ENCODE measurements at regions not wholly inside any gene's neighbourhood (a gene's known extent, or its start where the extent isn't known, plus 50 kb on each side); places are given as distances from the start of the nearest gene placed in this dataset.

GRCh38 chr7:46937826-46938225, 644.1 kb downstream of the TNS3 start:
- in situ Hi-C loops (cut with MboI): no loop called here
- 94 to 97% methylated on average over 3 of the region's 3 CpGs for WGBS, 2 experiments (ENCODE audit: low coverage in 1 of 2, low lambda C conversion rate in 2 of 2, missing lambda C conversion rate in 2 of 2)
- no peaks in the 10 kb centered on the region for H3K27me3 ChIP-seq (replicated peaks; ENCODE audit: insufficient read depth)

GRCh38 chr7:46934198-46934825, 647.6 kb downstream of the TNS3 start:
- Histone ChIP-seq H3K27ac (peak overlapping the region; percentile 93), H3F3A (ENCODE audit: insufficient read depth) (peaks cover 58% of the 10 kb centered on the region), H2AFZ (no peak overlapping the region), H3K4me1 (ENCODE audit: insufficient read depth) (peaks cover 59% of the 10 kb centered on the region), H3K27me3 (replicated peaks; ENCODE audit: insufficient read depth) (no peaks in the 10 kb centered on the region), H3K4me3 (no peak overlapping the region), H3K9ac (no peak overlapping the region; the same call in 1 of the 2 replicates), H3K4me2 (ENCODE audit: unreplicated experiment) (peak overlapping the region; percentile 72), H3K36me3 (ENCODE audit: low read depth) (no peaks in the 10 kb centered on the region), H3K9me3 (ENCODE audit: low read depth) (no peaks in the 10 kb centered on the region), H4K20me1 (ENCODE audit: insufficient read depth) (no peaks in the 10 kb centered on the region), H3K79me2 (ENCODE audit: insufficient read depth) (no peaks in the 10 kb centered on the region), H3K9me2 (ENCODE audit: insufficient read depth) (no peaks in the 10 kb centered on the region)
- DNase-seq: peak; percentile 51
- TF ChIP-seq EZH2 (IDR thresholded peaks at IDR 0.05; ENCODE audit: insufficient read depth, poor library complexity, severe bottlenecking) (no peak), EZH2phosphoT487 (IDR thresholded peaks at IDR 0.05; ENCODE audit: insufficient read depth, low read depth) (no peak)
- in situ Hi-C loops (cut with MboI): no loop called here
- 46 to 49% methylated on average over 3 of the region's 3 CpGs for WGBS, 2 experiments (ENCODE audit: low coverage in 1 of 2, low lambda C conversion rate in 2 of 2, missing lambda C conversion rate in 2 of 2)

More at GRCh38 chr7:46937826-46938225, 644.1 kb downstream of the TNS3 start:
- no peak for DNase-seq
- no peak overlapping the region for H3K9ac ChIP-seq
- TF ChIP-seq EZH2 (IDR thresholded peaks at IDR 0.05; ENCODE audit: insufficient read depth, poor library complexity, severe bottlenecking): no peak
- no peak for TF ChIP-seq EZH2phosphoT487 (IDR thresholded peaks at IDR 0.05; ENCODE audit: insufficient read depth, low read depth)
- H3F3A ChIP-seq (ENCODE audit: insufficient read depth): peaks cover 24% of the 10 kb centered on the region
- H3K4me3 ChIP-seq: no peak overlapping the region
- no peaks in the 10 kb centered on the region for H3K36me3 ChIP-seq (ENCODE audit: low read depth)
- H4K20me1 ChIP-seq (ENCODE audit: insufficient read depth): no peaks in the 10 kb centered on the region
- no peaks in the 10 kb centered on the region for H3K9me2 ChIP-seq (ENCODE audit: insufficient read depth)
- H3K4me2 ChIP-seq (ENCODE audit: unreplicated experiment): no peak overlapping the region
- no peaks in the 10 kb centered on the region for H3K9me3 ChIP-seq (ENCODE audit: low read depth)
- peaks cover 25% of the 10 kb centered on the region for H3K4me1 ChIP-seq (ENCODE audit: insufficient read depth)
- H3K27ac ChIP-seq: no peak overlapping the region
- H3K79me2 ChIP-seq (ENCODE audit: insufficient read depth): no peaks in the 10 kb centered on the region
- no peak overlapping the region for H2AFZ ChIP-seq

- in situ Hi-C loops (cut with MboI): no loop called here
- H3K27ac ChIP-seq: peak overlapping the region; percentile 93
Measured at GRCh38 chr7:46933596-46933995, 648.3 kb downstream of the TNS3 start.

GRCh38 chr7:46932676-46933424, 649.1 kb downstream of the TNS3 start:
- peaks cover 61% of the 10 kb centered on the region for H3K4me1 ChIP-seq (ENCODE audit: insufficient read depth)
- in situ Hi-C loops (cut with MboI): no loop called here
- 4% methylated on average over 7 of the region's 7 CpGs for WGBS, 2 experiments (ENCODE audit: low coverage in 1 of 2, low lambda C conversion rate in 2 of 2, missing lambda C conversion rate in 2 of 2)

More at GRCh38 chr7:46933596-46933995, 648.3 kb downstream of the TNS3 start:
- Histone ChIP-seq H3K36me3 (ENCODE audit: low read depth) (no peaks in the 10 kb centered on the region), H3K9ac (peak overlapping the region; percentile 74), H3K4me1 (ENCODE audit: insufficient read depth) (peaks cover 61% of the 10 kb centered on the region), H3K9me2 (ENCODE audit: insufficient read depth) (no peaks in the 10 kb centered on the region), H3K9me3 (ENCODE audit: low read depth) (no peaks in the 10 kb centered on the region), H2AFZ (peak overlapping the region; percentile 50; the same call in 1 of the 2 replicates), H3F3A (ENCODE audit: insufficient read depth) (peaks cover 58% of the 10 kb centered on the region), H3K79me2 (ENCODE audit: insufficient read depth) (no peaks in the 10 kb centered on the region), H4K20me1 (ENCODE audit: insufficient read depth) (no peaks in the 10 kb centered on the region), H3K27me3 (replicated peaks; ENCODE audit: insufficient read depth) (no peaks in the 10 kb centered on the region), H3K4me2 (ENCODE audit: unreplicated experiment) (peak overlapping the region; percentile 72), H3K4me3 (peak overlapping the region; percentile 16)
- DNase-seq: peak; percentile 71
- WGBS, 2 experiments (ENCODE audit: low coverage in 1 of 2, low lambda C conversion rate in 2 of 2, missing lambda C conversion rate in 2 of 2): 2 to 3% methylated on average over 4 of the region's 4 CpGs
- TF ChIP-seq EZH2 (IDR thresholded peaks at IDR 0.05; ENCODE audit: insufficient read depth, poor library complexity, severe bottlenecking) (no peak), EZH2phosphoT487 (IDR thresholded peaks at IDR 0.05; ENCODE audit: insufficient read depth, low read depth) (no peak)

More at GRCh38 chr7:46932676-46933424, 649.1 kb downstream of the TNS3 start:
- peak overlapping the region; percentile 74 for H3K9ac ChIP-seq
- H3F3A ChIP-seq (ENCODE audit: insufficient read depth): peaks cover 58% of the 10 kb centered on the region
- H3K9me2 ChIP-seq (ENCODE audit: insufficient read depth): no peaks in the 10 kb centered on the region
- no peaks in the 10 kb centered on the region for H4K20me1 ChIP-seq (ENCODE audit: insufficient read depth)
- H3K36me3 ChIP-seq (ENCODE audit: low read depth): no peaks in the 10 kb centered on the region
- H3K27ac ChIP-seq: peak overlapping the region; percentile 93
- peak overlapping the region; percentile 72 for H3K4me2 ChIP-seq (ENCODE audit: unreplicated experiment)
- peak; percentile 94 for DNase-seq
- no peaks in the 10 kb centered on the region for H3K79me2 ChIP-seq (ENCODE audit: insufficient read depth)
- H3K4me3 ChIP-seq: peak overlapping the region; percentile 16
- H3K9me3 ChIP-seq (ENCODE audit: low read depth): no peaks in the 10 kb centered on the region
- H3K27me3 ChIP-seq (replicated peaks; ENCODE audit: insufficient read depth): no peaks in the 10 kb centered on the region
- no peak for TF ChIP-seq EZH2 (IDR thresholded peaks at IDR 0.05; ENCODE audit: insufficient read depth, poor library complexity, severe bottlenecking)
- TF ChIP-seq EZH2phosphoT487 (IDR thresholded peaks at IDR 0.05; ENCODE audit: insufficient read depth, low read depth): no peak
- H2AFZ ChIP-seq: peak overlapping the region; percentile 50

All from GM23248 (cell line).